NOMO-1 treated with DMSO at 0.1 percent for 48 hours (cell line): ENCODE measurements at regions not wholly inside any gene's neighbourhood (a gene's known extent, or its start where the extent isn't known, plus 50 kb on each side); places are given as distances from the start of the nearest gene placed in this dataset.

ENCODE experiments used
- DNase-seq: peaks from one replicate; lab custom pipeline; 2025; ENCODE audit not compliant: unreplicated experiment; lab: John Stamatoyannopoulos, UW

- DNase-seq: no peak
Measured at GRCh38 chr2:226531061-226531810, 268.4 kb downstream of the IRS1 start.

GRCh38 chr2:226529556-226529955 lies 270.1 kb downstream of the IRS1 start:
- DNase-seq: no peak

DNA sequence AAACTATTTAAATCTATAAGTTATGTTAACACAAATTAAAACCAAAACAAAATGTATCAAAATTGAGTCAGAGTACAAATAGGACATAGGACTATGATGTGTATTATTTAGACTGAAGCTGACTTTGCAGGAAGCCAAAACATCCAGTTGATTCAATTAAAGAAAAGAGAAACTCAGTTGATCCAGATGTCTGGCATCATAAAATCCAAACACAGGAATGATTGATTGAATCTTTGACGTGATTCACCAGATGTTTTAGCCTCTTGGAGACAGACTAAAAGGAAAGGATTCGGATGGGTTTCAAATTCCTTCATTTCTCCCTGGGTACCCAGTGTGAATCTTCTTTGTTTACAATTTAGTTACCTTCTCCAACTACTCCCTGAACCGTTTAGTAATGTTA lies 272.9 kb downstream of the IRS1 start:
- DNase-seq: no peak

GRCh38 chr2:226524381-226524843 lies 275.2 kb downstream of the IRS1 start:
- no peak for DNase-seq

GRCh38 chr2:226520723-226521122 lies 278.9 kb downstream of the IRS1 start:
- DNase-seq: no peak

GRCh38 chr2:226515344-226516055 lies 284.1 kb downstream of the IRS1 start:
- DNase-seq: no peak

DNA sequence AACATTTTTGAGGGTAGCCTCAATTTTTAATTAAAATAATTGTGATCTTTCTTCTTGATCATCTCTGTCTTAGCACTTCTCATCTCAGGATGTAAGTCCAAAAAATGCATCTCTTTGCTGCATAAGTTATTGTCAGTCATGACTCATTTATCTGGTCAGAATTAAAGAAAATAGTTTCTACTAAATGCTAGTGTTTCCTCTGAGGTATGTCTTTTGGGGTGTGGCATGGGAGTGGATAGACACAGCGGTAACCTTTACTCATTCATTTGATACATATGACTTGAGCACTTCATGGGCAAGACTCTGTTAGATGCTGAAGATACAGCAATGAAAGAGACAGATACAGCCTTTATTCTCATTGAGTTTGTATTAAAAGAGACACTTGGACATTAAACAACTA lies 284.7 kb downstream of the IRS1 start:
- no peak for DNase-seq

DNA sequence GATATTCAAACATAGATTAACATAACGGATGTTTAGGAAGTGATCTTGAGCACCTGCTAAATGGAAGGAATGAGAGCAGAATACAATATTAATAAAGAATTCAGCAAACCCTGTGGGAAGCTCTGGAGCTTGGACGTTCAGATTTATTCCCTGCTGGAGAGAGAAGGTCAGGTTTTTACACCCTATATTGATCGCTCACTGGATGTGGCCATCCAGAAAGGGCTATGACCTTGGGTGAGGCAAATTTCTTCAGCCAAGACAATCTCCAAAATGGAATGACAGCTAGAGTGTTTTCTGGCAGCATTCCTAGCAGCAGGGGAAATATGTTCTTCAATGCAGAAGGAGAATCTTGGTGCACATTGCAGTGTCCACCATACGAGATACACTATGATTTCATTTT lies 288.3 kb downstream of the IRS1 start:
- no peak for DNase-seq

- no peak for DNase-seq
Measured at GRCh38 chr2:226508683-226509082, 290.9 kb downstream of the IRS1 start.

DNA sequence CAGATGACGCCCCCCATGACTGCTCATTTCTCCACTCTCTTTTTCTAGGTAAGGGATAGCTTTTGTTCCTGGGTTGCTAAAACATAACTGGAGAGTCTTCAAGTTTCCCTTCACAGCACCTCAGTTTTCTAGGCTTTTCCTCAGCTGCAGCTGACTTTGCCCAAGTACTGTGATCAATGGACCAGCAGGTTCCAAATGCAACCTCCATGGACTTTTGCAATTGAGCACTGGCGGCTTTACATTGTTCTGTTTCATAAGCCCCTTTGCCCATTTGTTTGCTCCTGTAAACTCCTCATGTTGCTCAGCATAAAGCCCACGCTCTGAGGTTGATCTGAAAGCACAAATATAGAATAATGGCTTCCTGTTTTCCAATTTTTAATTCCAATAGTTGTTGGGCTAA lies 291.6 kb downstream of the IRS1 start:
- DNase-seq: no peak

GRCh38 chr2:226497146-226497909 lies 302.3 kb downstream of the IRS1 start:
- no peak for DNase-seq

DNA sequence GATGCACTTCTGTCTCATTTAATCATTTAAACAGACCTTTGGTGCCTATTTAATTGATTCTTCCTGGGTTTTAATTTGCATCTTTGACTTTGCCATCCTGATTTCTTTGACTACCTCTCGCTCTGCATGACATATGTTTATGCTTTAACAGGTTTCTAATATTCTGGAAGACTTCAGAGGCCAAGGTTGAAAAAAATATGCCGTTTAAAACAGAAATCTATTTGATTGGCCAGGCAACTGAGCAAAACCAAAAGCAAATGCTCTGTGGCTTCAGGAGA lies 303.4 kb downstream of the IRS1 start:
- DNase-seq: no peak

GRCh38 chr2:226495466-226496272 lies 304.0 kb downstream of the IRS1 start:
- DNase-seq: no peak

DNA sequence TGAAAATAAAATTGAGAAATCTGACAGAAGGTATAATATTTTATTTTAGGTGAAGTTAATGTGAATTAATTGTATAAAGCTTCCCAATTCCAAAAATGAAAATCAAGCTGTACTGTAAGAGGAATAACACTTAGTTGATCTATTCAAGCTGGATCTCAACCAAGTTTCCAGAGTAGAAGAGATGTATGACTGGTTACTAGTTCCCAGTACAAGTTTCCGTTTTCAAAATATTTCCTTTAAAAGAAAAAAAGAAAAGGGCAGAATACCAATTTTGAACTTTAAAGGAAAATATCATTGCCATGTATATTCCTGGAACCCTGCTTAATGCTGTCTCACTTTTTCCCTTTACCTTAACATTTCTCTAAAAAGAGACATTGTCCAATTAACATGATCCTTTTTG lies 308.5 kb downstream of the IRS1 start:
- DNase-seq: no peak

- no peak for DNase-seq
Measured at GRCh38 chr2:226489775-226490541, 309.7 kb downstream of the IRS1 start.

GRCh38 chr2:226488034-226488433 lies 311.6 kb downstream of the IRS1 start:
- DNase-seq: no peak

GRCh38 chr2:226487573-226487972 lies 312.0 kb downstream of the IRS1 start:
- DNase-seq: no peak

DNA sequence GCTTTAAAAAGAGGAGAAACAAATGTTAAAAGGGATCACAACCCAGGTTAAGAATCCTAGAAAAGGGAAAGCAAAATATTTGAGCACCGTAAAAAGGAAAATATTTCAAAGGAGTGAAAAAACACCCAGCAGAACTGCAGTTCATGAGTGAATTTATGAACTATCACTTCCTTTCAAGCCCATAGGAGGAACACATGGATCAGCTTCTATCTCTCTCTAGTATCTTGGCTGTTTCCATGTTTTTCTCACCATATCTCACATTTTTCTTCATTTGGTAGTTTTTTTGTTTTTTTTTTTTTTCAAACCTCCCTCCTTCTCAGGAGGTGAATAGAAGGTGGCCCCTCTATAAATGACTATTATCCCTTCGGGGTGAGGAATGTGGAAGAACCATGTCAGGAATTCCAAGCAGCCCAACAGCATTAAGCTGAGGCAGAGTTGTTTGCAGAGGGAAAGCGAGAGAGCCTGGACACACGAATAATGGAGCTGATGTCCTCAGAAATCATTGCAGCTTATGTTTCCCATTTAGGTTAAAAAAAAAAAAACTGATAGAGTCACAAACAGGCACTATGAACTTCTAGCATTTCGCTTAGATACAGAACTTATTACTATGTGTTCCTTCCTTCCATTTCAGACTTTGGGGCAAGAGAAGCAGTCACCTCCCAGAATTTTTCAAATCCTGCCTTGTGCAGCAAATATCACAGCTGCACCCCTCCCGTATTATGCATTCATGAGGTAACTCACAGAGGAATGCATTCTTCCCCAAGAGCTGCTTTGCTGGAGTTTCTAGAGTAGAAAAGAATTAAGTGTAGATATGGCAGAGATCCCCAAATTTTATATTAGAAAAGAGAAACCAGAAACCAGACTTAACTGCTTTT lies 315.6 kb downstream of the IRS1 start:
- DNase-seq: no peak

DNA sequence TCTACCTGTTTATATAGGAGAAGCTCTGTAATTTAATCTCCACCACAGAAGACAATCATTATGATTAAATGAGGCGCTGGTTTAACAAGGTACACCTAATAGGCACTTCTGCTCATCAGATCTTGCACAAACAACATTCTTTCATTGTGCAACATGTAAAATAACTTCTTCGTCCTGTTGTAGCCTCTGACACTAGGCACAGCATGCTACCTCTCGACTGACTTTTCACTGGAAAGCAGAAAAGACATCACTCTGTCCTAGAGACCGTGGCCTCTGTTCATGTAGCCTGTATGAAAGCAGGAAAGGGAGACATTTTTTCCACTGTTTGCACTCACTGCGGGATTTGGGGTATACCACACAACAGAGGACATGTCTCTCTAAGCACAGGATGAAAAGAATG lies 316.5 kb downstream of the IRS1 start:
- DNase-seq: no peak
